HG03045 (cell line): ENCODE measurements at regions not wholly inside any gene's neighbourhood (a gene's known extent, or its start where the extent isn't known, plus 50 kb on each side); places are given as distances from the start of the nearest gene placed in this dataset.
"Not testable (repeated sequence)": the region's sequence is repeated elsewhere in the genome, so short reads cannot be mapped to it uniquely, and the experiment has no call there.

ENCODE experiments used
- ATAC-seq: cut with Tn5 transposase; IDR thresholded peaks from one replicate; pipeline ENCODE4 v1.9.1; 2021; ENCODE audit warnings: mild to moderate bottlenecking, moderate library complexity; ENCODE audit not compliant: unreplicated experiment

DNA sequence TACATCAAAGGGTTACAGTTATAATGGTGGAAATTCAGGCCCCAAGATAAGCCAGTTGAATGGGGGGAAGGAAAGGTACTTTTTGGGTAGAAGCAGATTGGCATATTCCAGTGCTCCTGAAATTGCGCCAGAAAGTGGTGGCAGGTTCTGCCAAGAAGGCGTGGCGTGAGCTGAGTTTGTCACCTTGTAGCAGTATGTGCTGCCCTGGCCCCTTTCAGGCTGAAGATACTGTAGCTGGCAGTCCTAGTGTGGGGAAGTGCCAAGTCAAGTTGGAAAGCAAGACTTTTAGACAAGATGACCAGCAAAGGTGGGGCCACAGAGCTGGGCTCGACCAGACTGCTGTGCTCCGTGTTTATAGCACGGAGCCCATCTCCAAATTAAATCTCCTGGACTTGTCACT, 133.6 kb upstream of the GLRA1 start:
- no peak for ATAC-seq

GRCh38 chr5:152056931-152057330, 132.3 kb upstream of the GLRA1 start:
- ATAC-seq = no peak

GRCh38 chr5:152052470-152052869, 127.8 kb upstream of the GLRA1 start:
- ATAC-seq = no peak

DNA sequence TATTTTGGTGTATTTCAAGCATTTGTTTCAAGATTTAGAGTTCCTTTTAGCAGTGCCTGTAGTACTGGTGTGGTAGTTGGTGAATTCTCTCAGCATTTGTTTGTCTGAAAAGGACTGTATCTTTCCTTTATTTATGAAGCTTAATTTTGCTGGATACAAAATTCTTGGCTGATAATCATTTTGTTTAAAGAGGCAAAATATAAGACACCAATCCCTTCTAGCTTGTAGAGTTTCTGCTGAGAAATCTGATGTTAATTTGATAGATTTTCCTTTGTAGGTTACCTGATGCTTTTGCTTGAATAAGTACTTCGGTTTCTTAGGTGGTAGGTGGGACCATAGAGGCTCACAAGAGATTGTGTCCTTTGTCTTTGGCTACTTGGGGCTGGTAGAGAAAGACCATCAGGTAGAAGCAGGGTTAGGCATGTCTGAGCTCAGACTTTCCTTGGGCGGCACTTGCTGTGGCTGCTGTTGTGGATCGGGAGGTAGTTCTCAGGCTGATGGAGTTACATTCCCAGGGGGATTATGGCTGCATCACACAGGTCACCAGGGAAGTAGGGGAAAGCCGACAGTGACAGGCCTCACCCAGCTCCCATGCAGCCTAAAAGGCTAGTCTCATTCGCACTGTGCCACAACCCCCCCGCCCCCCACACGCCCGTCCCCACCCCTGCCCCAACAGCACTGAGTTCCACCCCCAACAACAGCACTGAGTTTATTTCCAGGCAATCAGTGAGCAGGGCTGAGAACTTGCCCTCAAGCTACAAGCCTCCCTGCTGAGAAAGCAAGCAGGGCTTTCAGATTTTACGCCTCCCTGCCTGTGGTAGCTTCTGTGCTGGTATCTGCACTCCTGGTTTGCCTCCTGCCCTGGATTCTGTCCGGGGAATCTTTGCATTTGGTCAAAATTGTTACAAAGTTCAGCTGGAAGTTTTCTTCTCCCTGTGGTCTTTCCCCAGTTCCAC, 127.1 kb upstream of the GLRA1 start:
- ATAC-seq = no peak

- no peak for ATAC-seq
Observed at GRCh38 chr5:152046361-152046760, 121.7 kb upstream of the GLRA1 start.

DNA sequence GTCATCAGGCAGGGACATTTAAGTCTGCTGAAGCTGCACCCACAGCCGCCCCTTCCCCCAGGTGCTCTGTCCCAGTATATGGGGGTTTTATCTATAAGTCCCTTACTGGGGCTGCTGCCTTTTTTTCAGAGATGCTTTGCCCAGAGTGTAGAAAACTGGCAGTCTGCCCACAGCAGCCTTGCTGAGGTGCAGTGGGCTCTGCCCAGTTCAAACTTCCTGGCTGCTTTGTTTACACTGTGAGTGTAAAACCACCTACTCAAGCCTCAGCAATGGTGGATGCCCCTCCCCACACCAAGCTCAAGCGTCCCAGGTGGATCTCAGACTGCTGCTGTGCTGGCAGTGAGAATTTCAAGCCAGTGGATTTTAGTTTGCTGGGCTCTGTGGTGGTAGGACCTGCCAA, 114.2 kb upstream of the GLRA1 start:
- not testable (repeated sequence) for ATAC-seq

DNA sequence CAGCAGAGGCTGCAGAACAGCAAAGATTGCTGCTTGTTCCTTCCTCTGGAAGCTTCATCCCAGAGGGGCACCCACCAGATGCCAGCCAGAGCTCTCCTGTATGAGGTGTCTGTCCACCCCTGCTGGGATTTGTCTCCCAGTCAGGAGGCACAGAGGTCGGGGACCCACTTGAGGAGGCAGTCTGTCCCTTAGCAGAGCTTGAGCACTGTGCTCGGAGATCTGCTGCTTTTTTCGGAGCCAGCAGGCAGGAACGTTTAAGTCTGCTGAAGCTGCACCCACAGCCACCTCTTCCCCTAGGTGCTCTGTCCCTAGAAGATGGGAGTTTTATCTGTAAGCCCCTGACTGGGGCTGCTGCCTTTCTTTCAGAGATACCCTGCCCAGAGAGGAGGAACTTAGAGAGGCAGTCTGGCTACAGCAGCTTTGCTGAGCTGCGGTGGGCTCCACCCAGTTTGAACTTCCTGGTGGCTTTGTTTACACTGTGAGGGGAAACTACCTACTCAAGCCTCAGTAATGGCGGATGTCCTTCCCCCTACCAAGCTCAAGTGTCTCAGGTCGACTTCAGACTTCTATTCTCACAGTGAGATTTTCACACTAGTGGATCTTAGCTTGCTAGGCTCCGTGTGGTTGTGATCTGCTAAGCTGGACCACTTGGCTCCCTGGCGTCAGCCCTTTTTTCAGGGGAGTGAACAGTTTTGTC, 101.8 kb upstream of the GLRA1 start:
- not testable (repeated sequence) for ATAC-seq

DNA sequence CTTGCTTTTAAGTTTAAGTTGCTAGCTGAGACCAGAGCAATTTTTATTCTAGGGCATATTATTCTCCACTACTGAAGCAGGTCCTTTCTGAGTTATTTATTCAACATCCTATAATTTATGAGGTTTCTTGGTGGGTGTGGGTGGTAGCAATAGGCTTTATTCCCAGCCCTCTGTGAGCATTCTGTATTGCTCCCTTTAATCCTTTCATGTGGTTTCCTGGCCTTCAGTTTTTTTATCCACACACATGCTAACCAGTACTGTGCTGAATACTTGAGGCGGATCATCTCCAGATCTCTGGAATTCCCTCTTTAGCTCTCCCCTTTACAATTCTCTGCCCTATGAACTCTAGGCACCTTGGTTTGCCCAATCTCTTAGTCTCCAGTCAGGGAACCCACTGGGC, 91.8 kb upstream of the GLRA1 start:
- ATAC-seq = no peak

- no peak for ATAC-seq
Observed at GRCh38 chr5:152007653-152008335, 83.1 kb upstream of the GLRA1 start.

DNA sequence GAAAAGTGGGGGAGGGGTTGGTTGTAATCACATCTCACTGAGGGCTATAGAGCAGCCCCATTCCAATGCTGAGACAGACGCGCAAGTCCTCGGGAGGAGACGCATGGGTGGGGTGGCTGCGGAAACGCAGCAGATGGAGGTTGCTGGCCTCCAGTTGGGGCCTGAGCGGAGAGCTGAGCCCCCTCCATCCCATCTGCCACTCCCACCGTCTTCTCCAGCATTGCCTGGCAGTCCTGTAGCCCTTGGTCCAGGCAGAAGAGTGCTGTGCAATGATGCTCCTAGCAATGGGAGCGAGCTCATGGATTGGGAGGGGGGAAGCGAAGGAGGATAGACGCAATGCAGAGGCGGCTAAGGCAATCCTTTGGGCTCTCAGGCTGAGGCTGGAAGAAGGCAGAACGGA, 79.4 kb upstream of the GLRA1 start:
- no peak for ATAC-seq
